M059J (cell line): ENCODE measurements at regions not wholly inside any gene's neighbourhood (a gene's known extent, or its start where the extent isn't known, plus 50 kb on each side); places are given as distances from the start of the nearest gene placed in this dataset.

Experiments used
- DNase-seq: peaks from one replicate; pipeline ENCODE4 v3.0.0-alpha.2; 2012; ENCODE audit warnings: low read depth

- DNase-seq, result no peak
Observed at GRCh38 chr22:48864748-48865147, 962.9 kb downstream of the BRD1 start.

- no peak for DNase-seq
Observed at GRCh38 chr22:48863965-48864528, 963.6 kb downstream of the BRD1 start.

- DNase-seq, result no peak
Observed at GRCh38 chr22:48860557-48860956, 967.1 kb downstream of the BRD1 start.

- no peak for DNase-seq
Observed at GRCh38 chr22:48858856-48859255, 968.8 kb downstream of the BRD1 start.

GRCh38 chr22:48858121-48858520 lies 969.6 kb downstream of the BRD1 start:
- no peak for DNase-seq

GRCh38 chr22:48857202-48857805 lies 970.4 kb downstream of the BRD1 start:
- no peak for DNase-seq

- DNase-seq, result no peak
Observed at GRCh38 chr22:48856308-48856615, 971.4 kb downstream of the BRD1 start.

GRCh38 chr22:48855593-48856307 lies 971.9 kb downstream of the BRD1 start:
- no peak for DNase-seq

- DNase-seq, result no peak
Observed at GRCh38 chr22:48855013-48855412, 972.7 kb downstream of the BRD1 start.

- no peak for DNase-seq
Observed at GRCh38 chr22:48853627-48854240, 973.9 kb downstream of the BRD1 start.

GRCh38 chr22:48851933-48852549 lies 975.6 kb downstream of the BRD1 start:
- DNase-seq, result no peak

- DNase-seq, result no peak
Observed at GRCh38 chr22:48850658-48851287, 976.9 kb downstream of the BRD1 start.

GRCh38 chr22:48849963-48850657 lies 977.6 kb downstream of the BRD1 start:
- no peak for DNase-seq

GRCh38 chr22:48849219-48849912 lies 978.3 kb downstream of the BRD1 start:
- no peak for DNase-seq

- DNase-seq, result no peak
Observed at GRCh38 chr22:48846200-48846599, 981.5 kb downstream of the BRD1 start.

GRCh38 chr22:48845356-48845936 lies 982.2 kb downstream of the BRD1 start:
- DNase-seq, result no peak

GRCh38 chr22:48844056-48844675 lies 983.5 kb downstream of the BRD1 start:
- DNase-seq, result no peak

GRCh38 chr22:48843640-48844039 lies 984.0 kb downstream of the BRD1 start:
- DNase-seq, result no peak

GRCh38 chr22:48842976-48843375 lies 984.7 kb downstream of the BRD1 start:
- no peak for DNase-seq

- DNase-seq, result no peak
Observed at GRCh38 chr22:48842583-48842945, 985.1 kb downstream of the BRD1 start.
